ENCODE measurements at regions not wholly inside any gene's neighbourhood (a gene's known extent, or its start where the extent isn't known, plus 50 kb on each side); places are given as distances from the start of the nearest gene placed in this dataset.

- TF ChIP-seq EZH2 (IDR thresholded peaks at IDR 0.05; ENCODE audit: borderline replicate concordance, low read length) (no peak), CTCF (conservative IDR thresholded peaks at IDR 0.05 in 1 of 2, IDR thresholded peaks at IDR 0.05 in 1 of 2; ENCODE audit: extremely low read depth in 1 of 2, insufficient read depth in 1 of 2, low read depth in 1 of 2, low read length in 2 of 2) (no peak)
Observed at GRCh38 chr20:48461091-48461734, 366.6 kb downstream of the PREX1 start.

All from mammary epithelial cell (primary cell).